Fibroblast of skin of right quadriceps (primary cell): ENCODE measurements at regions not wholly inside any gene's neighbourhood (a gene's known extent, or its start where the extent isn't known, plus 50 kb on each side); places are given as distances from the start of the nearest gene placed in this dataset.

Source experiments
- DNase-seq: peaks from one replicate; pipeline ENCODE4 v3.0.0-alpha.2; 2013

- DNase-seq, result no peak
Measured at GRCh38 chr1:117678246-117678977, 72.6 kb downstream of the TENT5C start.

GRCh38 chr1:117679299-117679698, 73.5 kb downstream of the TENT5C start:
- no peak for DNase-seq

GRCh38 chr1:117679868-117680267, 74.0 kb downstream of the TENT5C start:
- no peak for DNase-seq

- DNase-seq, result no peak
Measured at GRCh38 chr1:117680316-117681002, 74.6 kb downstream of the TENT5C start.

GRCh38 chr1:117681093-117681900, 75.4 kb downstream of the TENT5C start:
- DNase-seq, result no peak

- DNase-seq, result no peak
Measured at GRCh38 chr1:117681901-117682250, 76.0 kb downstream of the TENT5C start.

- DNase-seq, result no peak
Measured at GRCh38 chr1:117682372-117682771, 76.5 kb downstream of the TENT5C start.

- peak; percentile 34 for DNase-seq
Measured at GRCh38 chr1:117683571-117684285, 77.9 kb downstream of the TENT5C start.

GRCh38 chr1:117685936-117686806, 80.3 kb downstream of the TENT5C start:
- DNase-seq, result no peak

- DNase-seq, result peak; percentile 32
Measured at GRCh38 chr1:117686907-117687306, 81.1 kb downstream of the TENT5C start.

GRCh38 chr1:117689997-117690625, 84.3 kb downstream of the TENT5C start:
- DNase-seq, result no peak

- DNase-seq, result no peak
Measured at GRCh38 chr1:117691942-117692341, 86.1 kb downstream of the TENT5C start.

- no peak for DNase-seq
Measured at GRCh38 chr1:117694543-117694942, 88.7 kb downstream of the TENT5C start.

- peak; percentile 85 for DNase-seq
Measured at GRCh38 chr1:117695796-117696490, 90.1 kb downstream of the TENT5C start.

GRCh38 chr1:117696561-117696960, 90.7 kb downstream of the TENT5C start:
- DNase-seq, result peak; percentile 77

- no peak for DNase-seq
Measured at GRCh38 chr1:117697220-117697781, 91.5 kb downstream of the TENT5C start.

GRCh38 chr1:117698398-117699160, 92.7 kb downstream of the TENT5C start:
- no peak for DNase-seq

- DNase-seq, result no peak
Measured at GRCh38 chr1:117699953-117700352, 94.1 kb downstream of the TENT5C start.

GRCh38 chr1:117702654-117703053, 96.8 kb downstream of the TENT5C start:
- no peak for DNase-seq

GRCh38 chr1:117707371-117707770, 101.5 kb downstream of the TENT5C start:
- no peak for DNase-seq
